Stimulated activated CD8-positive, alpha-beta memory T cell treated with anti-CD3 and anti-CD28 coated beads, Interleukin-7, amount 100 ng/mL, for 1 hour (primary cell): ENCODE measurements at regions not wholly inside any gene's neighbourhood (a gene's known extent, or its start where the extent isn't known, plus 50 kb on each side); places are given as distances from the start of the nearest gene placed in this dataset.

Experiments
- DNase-seq, 2 donors: peaks; one replicate each; pipeline ENCODE4 v3.0.0-alpha.2; 2020; ENCODE audit warnings: low read depth in 2 of 2

GRCh38 chr4:26137288-26137687 is 183.5 kb upstream of the RBPJ start:
- no peak for DNase-seq

- no peak for DNase-seq
These were observed 181.4 kb upstream of the RBPJ start for GRCh38 chr4:26139310-26139924.

GRCh38 chr4:26140150-26140898 is 180.5 kb upstream of the RBPJ start:
- DNase-seq, result no peak

- DNase-seq, result no peak
These were observed 179.6 kb upstream of the RBPJ start for GRCh38 chr4:26141051-26141721.

- no peak for DNase-seq
These were observed 178.7 kb upstream of the RBPJ start for GRCh38 chr4:26141911-26142638.

GRCh38 chr4:26144526-26145155 is 176.2 kb upstream of the RBPJ start:
- DNase-seq, result no peak

- DNase-seq, result no peak
These were observed 175.6 kb upstream of the RBPJ start for GRCh38 chr4:26145212-26145611.

- DNase-seq, result no peak
These were observed 171.9 kb upstream of the RBPJ start for GRCh38 chr4:26148927-26149326.

GRCh38 chr4:26150948-26151347 is 169.9 kb upstream of the RBPJ start:
- DNase-seq, result no peak

GRCh38 chr4:26151615-26152014 is 169.2 kb upstream of the RBPJ start:
- no peak for DNase-seq

- no peak for DNase-seq
These were observed 168.8 kb upstream of the RBPJ start for GRCh38 chr4:26152056-26152455.

- DNase-seq, result no peak
These were observed 163.3 kb upstream of the RBPJ start for GRCh38 chr4:26157541-26157940.

GRCh38 chr4:26160591-26160990 is 160.2 kb upstream of the RBPJ start:
- DNase-seq, result no peak

- no peak for DNase-seq
These were observed 159.6 kb upstream of the RBPJ start for GRCh38 chr4:26161030-26161824.

- no peak for DNase-seq
These were observed 158.7 kb upstream of the RBPJ start for GRCh38 chr4:26162101-26162500.

GRCh38 chr4:26163425-26164362 is 157.1 kb upstream of the RBPJ start:
- DNase-seq, result no peak

- no peak for DNase-seq
These were observed 149.3 kb upstream of the RBPJ start for GRCh38 chr4:26171501-26171900.

GRCh38 chr4:26171941-26172340 is 148.9 kb upstream of the RBPJ start:
- DNase-seq, result no peak

GRCh38 chr4:26173619-26174018 is 147.2 kb upstream of the RBPJ start:
- no peak for DNase-seq

- DNase-seq, result no peak
These were observed 146.8 kb upstream of the RBPJ start for GRCh38 chr4:26174027-26174426.
